NCI-H2227 (cell line): ENCODE measurements at regions not wholly inside any gene's neighbourhood (a gene's known extent, or its start where the extent isn't known, plus 50 kb on each side); places are given as distances from the start of the nearest gene placed in this dataset.
"Not testable (repeated sequence)": the region's sequence is repeated elsewhere in the genome, so short reads cannot be mapped to it uniquely, and the experiment has no call there.

Source experiments
- DNase-seq: peaks from one replicate; lab custom pipeline; 2025; ENCODE audit not compliant: unreplicated experiment; lab: John Stamatoyannopoulos, UW

- peak; percentile 9 for DNase-seq
Observed at GRCh38 chr10:118870467-118871243, 115.9 kb upstream of the CACUL1 start.

GRCh38 chr10:118871244-118871865 is 116.6 kb upstream of the CACUL1 start:
- DNase-seq, result no peak

GRCh38 chr10:118873091-118873737 is 118.4 kb upstream of the CACUL1 start:
- no peak for DNase-seq

- DNase-seq, result no peak
Observed at GRCh38 chr10:118873738-118874105, 119.0 kb upstream of the CACUL1 start.

DNA sequence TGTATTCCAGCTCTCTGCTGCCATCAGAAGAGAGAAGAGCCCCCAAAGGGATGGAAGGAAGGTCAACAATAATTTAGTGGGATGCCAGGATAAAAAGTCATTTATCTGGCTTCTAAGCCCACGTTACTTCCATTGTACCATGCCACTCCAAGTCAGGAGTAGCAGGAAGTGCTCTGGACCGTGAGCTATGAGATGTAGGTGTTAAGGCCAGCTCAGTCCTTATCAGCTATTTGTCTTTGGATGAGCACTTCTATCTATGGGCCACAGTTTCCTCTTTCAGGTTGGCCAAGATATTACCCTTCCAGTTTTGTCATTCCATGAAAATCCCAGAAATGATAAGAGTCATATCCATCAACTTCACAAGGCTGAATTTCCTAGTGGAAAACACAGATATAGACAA is 119.4 kb upstream of the CACUL1 start:
- no peak for DNase-seq

- DNase-seq, result no peak
Observed at GRCh38 chr10:118875087-118875486, 120.3 kb upstream of the CACUL1 start.

- no peak for DNase-seq
Observed at GRCh38 chr10:118882741-118883140, 128.0 kb upstream of the CACUL1 start.

DNA sequence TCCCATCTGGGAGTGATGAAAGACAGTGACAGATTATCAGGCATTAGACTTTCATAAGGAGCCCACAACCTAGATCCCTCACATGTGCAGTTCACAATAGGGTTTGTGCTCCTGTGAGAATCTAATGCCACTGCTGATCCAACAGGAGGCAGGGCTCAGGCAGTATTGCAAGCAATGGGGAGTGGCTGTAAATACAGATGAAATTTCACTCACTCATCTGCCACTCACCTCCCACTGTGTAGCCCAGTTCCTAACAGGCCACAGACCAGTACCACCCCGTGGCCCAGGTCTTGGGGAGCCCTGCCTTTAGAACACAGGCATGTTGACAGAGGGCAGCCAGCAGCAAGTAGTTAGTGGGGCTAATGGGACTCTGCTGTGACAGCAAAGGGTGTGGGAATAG is 137.3 kb upstream of the NANOS1 start:
- DNase-seq, result no peak

GRCh38 chr10:118894891-118895290 is 134.6 kb upstream of the NANOS1 start:
- not testable (repeated sequence) for DNase-seq

DNA sequence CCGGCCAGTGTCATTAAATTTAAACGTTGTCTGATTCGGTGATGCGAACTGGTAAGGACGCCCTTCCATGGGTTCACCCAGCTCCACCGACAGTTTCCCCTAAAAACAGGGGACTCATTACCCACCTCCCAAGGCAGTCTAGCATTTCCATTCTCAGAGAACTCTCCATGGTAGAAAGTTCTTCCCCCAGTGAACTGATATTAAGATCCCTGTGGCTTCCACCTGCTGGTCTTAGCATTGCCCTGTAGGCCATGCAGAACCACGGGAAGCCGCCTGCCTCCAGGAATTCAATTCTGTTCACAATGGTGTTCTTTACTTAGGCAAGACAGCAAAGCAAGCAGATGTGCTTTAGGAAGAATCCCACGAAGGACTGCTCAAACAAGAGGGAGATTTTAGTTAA is 128.9 kb upstream of the NANOS1 start:
- no peak for DNase-seq

DNA sequence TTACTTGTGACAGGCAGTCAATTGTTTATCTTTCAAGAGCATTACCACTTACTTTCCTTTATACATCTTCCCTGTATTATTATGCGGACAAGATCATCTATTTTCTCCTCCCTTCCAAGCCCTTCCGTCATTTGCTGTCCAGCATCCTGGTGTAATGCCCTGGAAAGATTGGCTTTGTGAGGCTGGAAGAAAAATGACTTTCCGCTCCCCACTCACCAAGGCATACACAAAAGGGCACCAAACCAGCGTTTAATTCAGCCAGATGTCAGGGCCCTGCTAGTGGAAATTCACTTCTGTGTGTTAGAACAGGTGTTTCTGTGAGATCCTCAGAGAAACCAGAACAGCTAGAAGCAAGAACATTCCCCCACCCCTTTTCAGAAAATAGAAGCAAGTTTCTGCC is 128.1 kb upstream of the NANOS1 start:
- DNase-seq, result peak; percentile 72

DNA sequence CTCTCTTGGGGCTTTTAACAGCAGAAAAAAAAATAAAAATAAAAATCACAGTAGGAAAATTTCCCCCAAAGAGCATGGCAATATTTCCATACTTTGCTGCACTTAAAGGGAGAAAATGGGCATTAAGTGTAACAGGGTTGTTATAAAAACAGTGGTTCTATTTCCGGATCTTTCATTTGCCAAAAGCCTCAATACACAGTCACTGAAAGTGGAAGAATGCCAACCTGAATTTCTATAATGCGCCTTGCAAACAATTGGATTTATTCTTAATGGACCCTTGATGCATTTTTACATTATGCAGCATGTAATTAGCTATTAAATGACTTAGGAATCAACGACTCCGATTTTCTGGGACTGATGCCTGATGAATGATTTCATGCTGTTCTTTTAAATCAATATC is 127.6 kb upstream of the NANOS1 start:
- peak; percentile 10 for DNase-seq

DNA sequence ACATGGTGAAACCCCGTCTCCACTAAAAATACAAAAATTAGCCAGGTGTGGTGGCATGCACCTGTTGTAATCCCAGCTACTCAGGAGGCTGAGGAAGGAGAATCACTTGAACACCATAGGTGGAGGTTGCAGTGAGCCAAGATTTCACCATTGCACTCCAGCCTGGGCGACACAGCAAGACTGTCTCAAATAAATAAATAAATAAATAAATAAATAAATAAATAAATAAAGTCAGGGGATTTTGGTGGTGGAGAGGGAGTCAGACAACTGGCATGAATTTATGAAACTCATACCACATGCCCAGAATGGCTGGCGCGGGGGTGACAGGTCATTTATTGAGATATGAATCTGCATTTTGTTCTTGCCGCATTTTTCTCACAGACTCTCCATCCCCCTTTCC is 126.9 kb upstream of the NANOS1 start:
- DNase-seq, result not testable (repeated sequence)

DNA sequence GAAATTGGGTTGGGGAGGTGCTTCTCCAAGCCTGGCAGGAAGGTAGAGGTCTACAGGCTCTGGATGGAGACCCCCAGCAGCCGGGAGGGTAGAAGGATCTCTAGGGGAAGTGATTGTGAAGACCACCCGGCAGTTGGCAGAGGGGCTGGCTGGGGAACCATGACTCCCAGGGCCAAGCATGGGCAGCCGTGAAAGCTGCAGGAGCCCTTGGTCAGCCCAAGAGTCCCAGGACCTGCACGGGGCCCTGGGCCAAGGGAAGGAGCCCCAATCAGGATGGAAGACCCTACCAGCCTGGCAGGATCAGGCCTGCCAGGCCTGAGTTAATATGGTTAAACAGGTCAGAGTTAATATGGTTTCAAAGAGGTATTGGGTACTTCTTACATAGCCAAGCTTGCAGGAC is 126.3 kb upstream of the NANOS1 start:
- no peak for DNase-seq

- no peak for DNase-seq
Observed at GRCh38 chr10:118903691-118904090, 125.8 kb upstream of the NANOS1 start.

DNA sequence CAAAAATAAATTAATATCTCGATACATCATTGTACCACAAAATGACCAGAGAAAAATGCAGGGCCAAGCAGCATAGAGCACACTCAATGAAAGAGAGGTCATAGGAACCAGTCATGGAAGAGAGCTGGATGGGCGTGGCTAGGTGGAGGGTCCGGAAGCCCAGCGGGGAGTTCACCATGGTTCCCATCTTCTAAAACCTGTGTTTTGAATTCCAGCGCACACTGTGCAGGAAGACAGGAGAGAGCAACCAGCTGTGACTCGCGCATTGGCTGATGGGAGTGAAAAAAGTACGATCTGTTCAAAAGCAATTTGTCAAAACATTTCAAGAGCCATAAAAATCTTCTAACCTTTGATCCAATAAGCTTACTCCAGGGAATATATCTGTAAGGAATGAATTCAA is 125.2 kb upstream of the NANOS1 start:
- DNase-seq, result peak; percentile 32

DNA sequence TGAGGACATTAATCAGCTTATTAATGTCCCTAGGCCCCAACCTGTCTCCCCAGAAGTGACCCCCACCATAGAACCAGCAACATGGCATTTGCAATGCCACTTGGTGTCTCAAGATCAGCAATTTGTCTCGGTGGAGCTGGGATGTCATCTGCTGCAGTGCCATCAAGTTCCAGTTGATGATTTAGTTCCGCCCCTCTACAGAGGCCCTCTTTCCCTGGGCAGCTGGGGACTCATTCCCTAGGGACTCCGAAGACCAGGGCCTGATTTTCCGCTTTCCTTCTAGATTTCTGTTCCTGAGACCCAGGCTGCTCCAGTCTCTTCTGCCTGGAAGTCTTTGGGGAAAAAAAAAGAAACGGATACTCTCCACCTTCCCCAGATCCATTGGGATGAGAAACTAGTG is 122.5 kb upstream of the NANOS1 start:
- no peak for DNase-seq

DNA sequence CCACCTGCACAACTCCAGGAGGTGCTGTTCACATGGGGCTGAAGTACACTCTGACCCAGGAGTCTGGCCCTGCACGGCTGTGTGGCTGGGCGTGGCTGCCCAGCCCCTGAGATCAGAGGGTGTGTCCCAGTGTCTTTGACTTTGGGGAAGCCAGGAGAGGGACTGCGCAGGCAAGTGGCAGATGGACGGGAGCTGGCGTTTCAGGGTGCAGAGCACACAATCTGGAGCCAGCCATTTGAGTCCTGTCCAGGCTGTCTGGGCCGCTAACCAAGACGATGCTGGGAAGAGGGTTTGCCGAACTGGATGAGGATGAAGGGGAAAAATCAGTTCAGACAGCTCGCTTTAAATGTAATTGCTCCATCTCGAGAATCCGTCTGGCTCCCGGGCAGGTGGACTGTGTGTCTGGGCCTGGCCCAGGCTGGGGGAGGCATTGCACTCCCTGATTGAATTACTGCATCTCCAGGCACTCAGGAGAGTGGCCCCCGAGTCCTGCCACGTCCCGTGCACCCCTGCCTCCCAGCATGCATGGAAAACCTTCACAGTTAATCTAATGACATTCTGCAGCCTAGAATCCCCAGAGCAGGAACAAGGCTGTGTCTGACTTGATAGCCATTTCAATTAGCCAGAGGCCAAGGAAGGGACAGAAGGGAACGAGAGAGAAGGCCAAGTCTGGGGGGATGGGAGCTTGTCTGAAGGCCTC is 120.8 kb upstream of the NANOS1 start:
- DNase-seq, result peak; percentile 17

DNA sequence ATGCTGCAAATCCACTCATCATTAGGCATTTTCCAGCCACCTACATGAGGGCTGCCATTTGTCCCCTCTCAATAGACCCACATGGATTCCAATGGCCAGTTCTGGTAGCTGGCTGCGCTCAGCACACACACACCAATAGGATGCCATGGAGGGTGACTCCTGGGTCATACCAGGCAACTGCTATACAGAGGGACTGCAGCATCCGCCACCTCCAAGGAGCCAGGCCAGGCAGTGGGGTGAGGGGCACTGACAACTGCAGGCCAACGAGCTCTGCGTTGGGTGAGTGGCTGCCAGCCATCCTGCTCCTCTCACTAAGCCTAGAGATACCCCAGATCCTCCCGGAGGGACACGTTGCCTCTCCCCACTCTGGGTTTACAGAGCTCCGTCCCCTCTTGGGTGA is 118.8 kb upstream of the NANOS1 start:
- DNase-seq, result no peak

- no peak for DNase-seq
Observed at GRCh38 chr10:118911363-118911762, 118.2 kb upstream of the NANOS1 start.

DNA sequence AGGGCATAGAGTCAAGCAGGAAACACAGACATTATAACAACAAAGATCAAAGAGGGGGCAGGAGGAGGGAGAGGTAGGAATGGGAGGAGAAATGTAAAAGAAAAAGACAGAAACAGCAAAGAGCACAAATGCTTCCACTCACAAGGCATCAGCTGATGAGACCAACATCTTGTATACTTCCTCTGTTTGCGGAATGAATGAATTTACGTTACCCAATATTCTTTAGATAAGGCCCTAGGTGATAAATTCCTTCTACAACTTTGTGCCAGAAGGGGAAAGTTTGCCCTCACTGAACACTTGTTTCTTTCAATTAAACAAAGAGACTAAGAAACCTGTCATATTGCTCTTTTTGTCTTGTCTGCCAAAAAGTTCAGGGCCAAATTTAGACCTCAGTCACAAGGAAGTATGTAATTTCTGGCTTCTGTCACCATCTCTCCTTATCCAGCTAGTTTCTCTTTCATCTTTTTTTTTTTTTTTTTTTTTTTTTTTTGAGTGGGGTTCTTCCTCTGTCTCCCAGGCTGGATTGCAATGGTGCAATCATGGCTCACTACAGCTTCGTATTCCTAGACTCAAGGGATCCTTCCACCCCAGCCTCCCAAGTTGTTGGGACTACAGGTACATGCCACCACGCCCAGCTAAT is 116.4 kb upstream of the NANOS1 start:
- DNase-seq, result no peak
